HG03442 (cell line): ENCODE measurements at regions not wholly inside any gene's neighbourhood (a gene's known extent, or its start where the extent isn't known, plus 50 kb on each side); places are given as distances from the start of the nearest gene placed in this dataset.

Source experiments
- ATAC-seq: cut with Tn5 transposase; IDR thresholded peaks from one replicate; pipeline ENCODE4 v1.9.1; 2021; ENCODE audit warnings: mild to moderate bottlenecking, moderate library complexity; ENCODE audit not compliant: unreplicated experiment

GRCh38 chr17:79146562-79146961 lies 71.9 kb downstream of the ENGASE start:
- ATAC-seq: no peak

GRCh38 chr17:79145548-79145947 lies 70.9 kb downstream of the ENGASE start:
- ATAC-seq: no peak

GRCh38 chr17:79144133-79144532 lies 69.5 kb downstream of the ENGASE start:
- no peak for ATAC-seq

GRCh38 chr17:79142375-79142774 lies 67.8 kb downstream of the ENGASE start:
- no peak for ATAC-seq

- ATAC-seq: no peak
Measured at GRCh38 chr17:79141578-79142355, 67.1 kb downstream of the ENGASE start.

GRCh38 chr17:79138826-79139225 lies 64.2 kb downstream of the ENGASE start:
- no peak for ATAC-seq

GRCh38 chr17:79137789-79138165 lies 63.2 kb downstream of the ENGASE start:
- ATAC-seq: no peak

GRCh38 chr17:79137015-79137788 lies 62.6 kb downstream of the ENGASE start:
- no peak for ATAC-seq

GRCh38 chr17:79136596-79136995 lies 62.0 kb downstream of the ENGASE start:
- no peak for ATAC-seq
